ENCODE measurements at regions not wholly inside any gene's neighbourhood (a gene's known extent, or its start where the extent isn't known, plus 50 kb on each side); places are given as distances from the start of the nearest gene placed in this dataset.

- CTCF ChIA-PET, result interaction anchor here (1.0 kb wide), 1 partner anchor 273 kb away, joined by 3 read pairs; no protein-coding TSS in a partner anchor
- Histone ChIP-seq H3K4me3 (ENCODE audit: low read depth, low read length) (no peak overlapping the region), H3K27me3 (ENCODE audit: control insufficient read depth, insufficient read depth, low read length) (no peaks in the 10 kb centered on the region), H3K36me3 (ENCODE audit: control insufficient read depth, insufficient read depth, low read length) (no peaks in the 10 kb centered on the region)
- POLR2A ChIA-PET, result no interaction called here
- no peak for DNase-seq (ENCODE audit: low read depth)
- no peak for TF ChIP-seq CTCF (IDR thresholded peaks at IDR 0.05; ENCODE audit: insufficient read depth, low read depth, low read length)
These were observed 269.0 kb upstream of the C1orf87 start for GRCh38 chr1:60342569-60342968.

- TF ChIP-seq CTCF (IDR thresholded peaks at IDR 0.05; ENCODE audit: insufficient read depth, low read depth, low read length), result no peak
- CTCF ChIA-PET, result no interaction called here
- no peak for DNase-seq (ENCODE audit: low read depth)
- Histone ChIP-seq H3K36me3 (ENCODE audit: control insufficient read depth, insufficient read depth, low read length) (no peaks in the 10 kb centered on the region), H3K4me3 (ENCODE audit: low read depth, low read length) (no peak overlapping the region), H3K27me3 (ENCODE audit: control insufficient read depth, insufficient read depth, low read length) (no peaks in the 10 kb centered on the region)
- POLR2A ChIA-PET, result no interaction called here
These were observed 267.7 kb upstream of the C1orf87 start for GRCh38 chr1:60341274-60341673.

- DNase-seq (ENCODE audit: low read depth), result no peak
- CTCF ChIA-PET, result no interaction called here
- no peak overlapping the region for H3K4me3 ChIP-seq (ENCODE audit: low read depth, low read length)
- TF ChIP-seq CTCF (IDR thresholded peaks at IDR 0.05; ENCODE audit: insufficient read depth, low read depth, low read length), result no peak
- POLR2A ChIA-PET, result no interaction called here
- no peaks in the 10 kb centered on the region for H3K27me3 ChIP-seq (ENCODE audit: control insufficient read depth, insufficient read depth, low read length)
- no peaks in the 10 kb centered on the region for H3K36me3 ChIP-seq (ENCODE audit: control insufficient read depth, insufficient read depth, low read length)
These were observed 258.1 kb upstream of the C1orf87 start for GRCh38 chr1:60331647-60332046.

- Histone ChIP-seq H3K36me3 (ENCODE audit: control insufficient read depth, insufficient read depth, low read length) (no peaks in the 10 kb centered on the region), H3K4me3 (ENCODE audit: low read depth, low read length) (no peak overlapping the region), H3K27me3 (ENCODE audit: control insufficient read depth, insufficient read depth, low read length) (no peaks in the 10 kb centered on the region)
- CTCF ChIA-PET, result no interaction called here
- POLR2A ChIA-PET, result no interaction called here
- no peak for TF ChIP-seq CTCF (IDR thresholded peaks at IDR 0.05; ENCODE audit: insufficient read depth, low read depth, low read length)
- DNase-seq (ENCODE audit: low read depth), result no peak
These were observed 256.1 kb upstream of the C1orf87 start for GRCh38 chr1:60329651-60330050.

GRCh38 chr1:60311838-60312237, 238.3 kb upstream of the C1orf87 start:
- no peak for DNase-seq (ENCODE audit: low read depth)
- no peak for TF ChIP-seq CTCF (IDR thresholded peaks at IDR 0.05; ENCODE audit: insufficient read depth, low read depth, low read length)
- no peaks in the 10 kb centered on the region for H3K36me3 ChIP-seq (ENCODE audit: control insufficient read depth, insufficient read depth, low read length)
- POLR2A ChIA-PET, result no interaction called here
- H3K4me3 ChIP-seq (ENCODE audit: low read depth, low read length), result no peak overlapping the region
- CTCF ChIA-PET, result no interaction called here
- H3K27me3 ChIP-seq (ENCODE audit: control insufficient read depth, insufficient read depth, low read length), result no peaks in the 10 kb centered on the region
